Limb (tissue), 2 donors: ENCODE measurements at regions not wholly inside any gene's neighbourhood (a gene's known extent, or its start where the extent isn't known, plus 50 kb on each side); places are given as distances from the start of the nearest gene placed in this dataset.

ENCODE experiments used
- DNase-seq, 2 donors: peaks; one replicate each; pipeline ENCODE4 v3.0.0-alpha.2; 2016; ENCODE audit errors: extremely low spot score in 2 of 2

- no peak for DNase-seq
Measured at GRCh38 chr7:156128496-156128895, 316.2 kb upstream of the SHH start.

GRCh38 chr7:156127166-156128134 is 315.2 kb upstream of the SHH start:
- DNase-seq, result no peak

- no peak for DNase-seq
Measured at GRCh38 chr7:156125841-156126730, 313.8 kb upstream of the SHH start.

- no peak for DNase-seq
Measured at GRCh38 chr7:156124356-156124755, 312.1 kb upstream of the SHH start.

GRCh38 chr7:156123362-156123761 is 311.1 kb upstream of the SHH start:
- no peak for DNase-seq

- DNase-seq, result no peak
Measured at GRCh38 chr7:156122752-156123354, 310.6 kb upstream of the SHH start.

- no peak for DNase-seq
Measured at GRCh38 chr7:156121956-156122355, 309.7 kb upstream of the SHH start.

GRCh38 chr7:156121434-156121833 is 309.2 kb upstream of the SHH start:
- DNase-seq, result no peak

- DNase-seq, result no peak
Measured at GRCh38 chr7:156120552-156120951, 308.3 kb upstream of the SHH start.

GRCh38 chr7:156119771-156120170 is 307.5 kb upstream of the SHH start:
- no peak for DNase-seq

- no peak for DNase-seq
Measured at GRCh38 chr7:156118248-156118645, 306.0 kb upstream of the SHH start.

- no peak for DNase-seq
Measured at GRCh38 chr7:156117542-156118247, 305.4 kb upstream of the SHH start.

- no peak for DNase-seq
Measured at GRCh38 chr7:156116514-156117215, 304.4 kb upstream of the SHH start.

GRCh38 chr7:156115582-156115981 is 303.3 kb upstream of the SHH start:
- DNase-seq, result no peak

- DNase-seq, result no peak
Measured at GRCh38 chr7:156113731-156114130, 301.5 kb upstream of the SHH start.

GRCh38 chr7:156109988-156110387 is 297.7 kb upstream of the SHH start:
- no peak for DNase-seq

GRCh38 chr7:156109076-156109475 is 296.8 kb upstream of the SHH start:
- no peak for DNase-seq

- DNase-seq, result no peak
Measured at GRCh38 chr7:156107957-156108356, 295.7 kb upstream of the SHH start.

- no peak for DNase-seq
Measured at GRCh38 chr7:156106107-156106426, 293.8 kb upstream of the SHH start.

GRCh38 chr7:156105337-156106106 is 293.3 kb upstream of the SHH start:
- no peak for DNase-seq
